ENCODE measurements at regions not wholly inside any gene's neighbourhood (a gene's known extent, or its start where the extent isn't known, plus 50 kb on each side); places are given as distances from the start of the nearest gene placed in this dataset.
"Not testable (repeated sequence)": the region's sequence is repeated elsewhere in the genome, so short reads cannot be mapped to it uniquely, and the experiment has no call there.

GRCh38 chr3:107209302-107209990, 167.8 kb upstream of the CCDC54 start:
- no peak for DNase-seq

DNA sequence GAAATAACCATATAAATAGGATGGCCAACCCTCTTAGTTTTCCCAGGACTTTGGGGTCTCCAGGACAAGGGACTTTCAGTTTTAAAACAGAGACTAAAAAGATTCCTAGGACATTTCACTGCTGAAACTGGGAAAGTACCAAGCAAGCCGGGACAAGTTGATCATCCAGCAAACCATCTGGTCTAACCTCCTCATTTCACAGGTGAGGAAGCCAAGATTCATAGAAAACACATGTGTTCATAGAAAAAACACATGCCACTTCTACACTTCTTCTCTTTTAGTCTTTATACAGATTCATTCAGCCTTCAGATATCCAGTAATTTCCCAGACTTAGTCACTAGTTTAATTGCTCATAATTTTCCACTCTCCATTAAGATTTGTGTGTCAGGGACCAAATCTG, 165.6 kb upstream of the CCDC54 start:
- DNase-seq, result no peak

GRCh38 chr3:107212618-107213017, 164.6 kb upstream of the CCDC54 start:
- no peak for DNase-seq

- DNase-seq, result no peak
These were observed 164.1 kb upstream of the CCDC54 start for GRCh38 chr3:107213044-107213669.

GRCh38 chr3:107216229-107216628, 161.0 kb upstream of the CCDC54 start:
- no peak for DNase-seq

- no peak for DNase-seq
These were observed 160.5 kb upstream of the CCDC54 start for GRCh38 chr3:107216711-107217110.

DNA sequence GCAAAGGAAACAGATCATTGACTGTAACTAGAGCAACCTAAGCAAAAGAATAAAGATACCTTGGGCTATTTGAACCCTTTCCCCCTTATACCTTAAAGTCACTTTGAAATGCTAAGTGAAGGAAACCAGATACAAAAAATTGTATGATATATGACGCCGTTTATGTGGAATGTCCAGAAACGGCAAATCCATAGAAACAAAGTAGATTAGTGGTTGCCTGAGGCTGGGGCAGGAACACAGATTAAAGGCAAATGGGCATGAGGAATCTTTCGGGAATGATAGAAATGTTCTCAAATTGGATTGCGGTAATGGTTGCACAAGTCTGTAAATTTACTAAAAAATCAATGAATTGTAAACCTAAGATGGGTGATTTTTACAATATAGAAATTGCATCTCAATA, 160.1 kb upstream of the CCDC54 start:
- no peak for DNase-seq

DNA sequence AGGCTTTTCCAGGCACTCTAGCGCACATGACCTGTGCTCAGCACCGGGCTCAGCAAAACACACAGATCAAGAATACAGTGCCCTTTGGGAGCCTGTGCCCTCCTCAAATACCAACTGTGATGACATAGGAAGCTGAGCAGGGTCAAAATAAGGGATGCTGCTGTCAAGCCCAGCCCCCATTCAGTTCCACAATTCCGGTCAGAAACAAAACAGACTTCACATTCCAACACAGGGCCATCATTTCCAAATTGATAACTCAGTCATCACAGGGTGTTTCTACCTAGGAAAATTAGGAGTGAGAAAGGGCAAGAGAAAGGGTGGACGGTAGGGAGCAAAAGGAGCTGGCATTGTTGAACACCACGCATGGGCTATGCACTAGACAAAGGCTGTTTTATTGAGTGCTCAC, 158.4 kb upstream of the CCDC54 start:
- no peak for DNase-seq

DNA sequence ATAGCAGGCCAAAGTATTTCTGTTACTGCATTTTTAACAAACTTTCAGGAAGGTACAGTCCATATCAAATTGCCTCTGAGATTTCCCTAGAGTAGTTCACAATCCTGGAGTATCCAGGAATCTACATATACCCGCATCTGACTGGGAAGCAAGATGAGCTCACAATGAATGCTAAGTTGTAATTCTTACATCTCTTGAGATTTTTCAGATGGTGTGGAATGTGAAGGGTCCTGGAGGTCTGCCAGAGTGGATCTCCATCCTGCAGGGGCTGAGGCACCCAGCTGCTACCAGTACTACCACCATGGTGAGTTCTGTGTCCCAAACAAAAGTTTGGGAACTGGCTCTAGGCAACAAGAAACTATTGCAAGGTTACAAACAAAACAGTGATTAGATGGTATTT, 156.7 kb upstream of the CCDC54 start:
- no peak for DNase-seq

GRCh38 chr3:107221856-107222255, 155.4 kb upstream of the CCDC54 start:
- no peak for DNase-seq

DNA sequence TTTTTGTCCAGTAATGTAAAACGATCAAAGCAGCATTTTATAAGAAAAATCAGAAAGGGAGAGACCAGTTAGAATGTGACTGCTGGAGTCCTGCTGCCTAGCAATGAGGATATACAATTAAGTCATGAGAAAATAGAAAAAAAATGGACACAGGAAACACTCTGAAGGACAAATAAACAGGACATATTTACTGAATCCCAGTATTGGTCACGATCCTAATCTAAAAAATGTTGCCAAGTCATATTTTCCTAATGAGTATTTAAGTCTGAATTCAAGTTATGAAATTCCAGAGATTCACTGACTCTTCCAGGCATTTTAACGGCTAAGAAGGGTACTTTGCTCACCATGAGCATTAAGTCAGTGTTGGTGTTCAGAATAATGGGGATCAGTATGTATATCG, 154.3 kb upstream of the CCDC54 start:
- no peak for DNase-seq

- DNase-seq, result no peak
These were observed 153.1 kb upstream of the CCDC54 start for GRCh38 chr3:107224026-107224596.

GRCh38 chr3:107227091-107227490, 150.1 kb upstream of the CCDC54 start:
- DNase-seq, result no peak

- DNase-seq, result not testable (repeated sequence)
These were observed 143.4 kb upstream of the CCDC54 start for GRCh38 chr3:107233877-107234276.

GRCh38 chr3:107235193-107235927, 141.9 kb upstream of the CCDC54 start:
- no peak for DNase-seq

GRCh38 chr3:107235928-107236315, 141.3 kb upstream of the CCDC54 start:
- peak; percentile 52 for DNase-seq

DNA sequence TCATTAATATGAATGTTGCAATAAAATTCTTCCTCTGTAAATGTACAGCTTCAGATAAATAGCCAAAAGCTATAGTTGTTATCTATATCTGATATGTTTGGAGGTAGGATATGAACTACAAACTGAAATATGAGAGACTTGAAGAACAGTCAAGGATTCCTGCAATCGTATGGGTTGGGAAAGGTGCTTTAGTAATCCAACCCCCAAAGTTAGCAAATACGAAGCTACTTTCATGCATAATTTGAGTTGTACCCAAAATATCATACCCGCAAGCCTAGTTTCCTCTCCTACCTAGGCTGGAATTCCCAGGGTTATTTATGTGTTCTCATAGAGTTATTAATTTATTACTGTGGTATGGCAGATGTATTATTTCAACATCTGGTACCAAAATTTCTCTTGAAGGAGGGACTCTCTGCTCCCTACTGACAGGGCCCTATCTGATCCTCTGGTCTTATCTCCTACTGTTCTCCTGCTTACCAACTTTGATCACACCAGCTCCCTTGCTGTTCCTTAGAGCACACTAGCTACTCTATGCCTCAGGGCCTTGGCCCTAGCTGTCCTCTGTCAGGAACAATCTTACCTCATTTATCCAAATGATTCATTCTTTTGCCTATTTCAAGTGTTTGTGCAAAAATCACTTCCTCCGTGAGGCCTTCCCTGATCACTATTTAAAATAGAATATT, 140.4 kb upstream of the CCDC54 start:
- no peak for DNase-seq

DNA sequence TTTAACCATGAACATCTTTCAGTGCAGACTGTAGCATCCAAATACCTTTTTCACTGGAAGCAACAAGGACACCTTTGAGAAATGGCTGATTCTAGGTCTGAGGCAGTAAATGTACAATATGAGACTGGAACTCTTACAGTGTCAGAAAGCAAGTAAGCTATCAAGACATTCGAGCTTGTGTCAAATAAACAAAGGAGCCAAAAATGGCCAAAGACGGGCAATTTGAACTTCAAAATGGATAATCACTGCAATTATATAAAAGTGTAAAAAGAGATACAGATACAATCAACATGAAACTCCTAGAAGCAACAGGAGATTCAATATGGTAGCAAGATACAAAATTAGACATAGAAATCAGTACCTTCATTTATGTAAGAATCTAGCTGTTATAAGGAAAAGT, 138.5 kb upstream of the CCDC54 start:
- no peak for DNase-seq

DNA sequence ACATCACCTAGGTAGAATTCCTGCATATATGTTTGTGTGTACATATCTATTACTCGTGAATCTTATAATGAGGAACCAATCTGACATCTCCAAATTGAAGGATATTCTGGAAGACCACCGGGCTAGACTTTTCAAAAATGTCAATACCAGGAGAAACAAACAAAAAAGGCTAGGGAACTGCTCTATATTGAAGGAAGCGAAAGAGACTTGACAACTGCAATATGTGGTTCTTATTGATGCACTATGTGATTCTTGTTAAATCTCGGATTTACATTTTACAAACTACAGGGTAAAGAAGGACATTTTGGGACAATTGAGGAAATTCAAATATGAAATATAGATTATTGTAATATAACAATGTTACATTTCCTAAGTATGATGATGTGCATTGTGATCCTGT, 137.5 kb upstream of the CCDC54 start:
- no peak for DNase-seq

GRCh38 chr3:107240183-107241091, 136.8 kb upstream of the CCDC54 start:
- peak; percentile 14 for DNase-seq

DNA sequence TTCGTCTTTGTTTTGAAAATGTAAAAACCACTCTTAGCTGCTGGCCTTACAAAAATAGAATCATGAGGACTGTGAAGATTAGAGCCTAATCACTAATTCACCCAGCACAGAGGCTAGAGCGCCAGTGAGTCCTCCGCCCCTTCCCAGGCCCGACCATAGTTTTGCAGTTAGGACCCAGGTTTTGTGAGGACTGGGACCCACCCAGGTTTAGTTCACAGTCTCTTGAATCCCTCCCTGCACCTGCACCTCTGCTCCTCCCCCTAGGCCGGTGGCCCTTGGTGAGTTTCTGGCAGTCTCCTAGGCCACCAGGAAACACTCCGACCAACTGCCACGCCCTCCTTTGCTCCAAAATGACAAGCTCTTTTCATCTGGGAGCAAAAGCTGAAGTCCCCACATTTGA, 136.0 kb upstream of the CCDC54 start:
- DNase-seq, result no peak

DNA sequence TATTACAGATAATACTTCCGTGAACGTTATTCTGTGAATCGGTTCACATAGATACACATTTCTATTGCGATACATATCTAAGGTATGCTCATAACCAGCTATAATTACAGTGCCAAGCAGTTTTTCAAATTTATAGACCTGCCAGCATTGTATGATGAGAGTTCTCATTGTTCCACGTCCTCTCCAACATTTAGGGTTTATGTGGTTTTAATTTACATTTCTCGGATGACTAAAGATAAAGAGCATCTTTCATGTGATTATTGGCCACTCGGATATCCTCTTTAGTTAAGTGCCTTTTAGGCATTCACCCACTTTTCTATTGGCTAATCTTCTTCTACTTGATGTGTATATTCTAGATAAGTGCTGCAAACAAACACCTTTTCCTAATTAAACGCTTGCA, 134.7 kb upstream of the CCDC54 start:
- no peak for DNase-seq

All from NCI-H1092 treated with DMSO at 0.1 percent for 48 hours (cell line).